Progenitor cell of endocrine pancreas (in vitro differentiated cells): ENCODE measurements at regions not wholly inside any gene's neighbourhood (a gene's known extent, or its start where the extent isn't known, plus 50 kb on each side); places are given as distances from the start of the nearest gene placed in this dataset.

Experiments
- DNase-seq: peaks from one replicate; pipeline ENCODE4 v3.0.0; 2021; ENCODE audit warnings: low spot score; ENCODE audit not compliant: unreplicated experiment
- H3K27ac Mint-ChIP-seq: 2 replicates; pipeline ENCODE4 v1.8.0; 2021; ENCODE audit warnings: mild to moderate bottlenecking, moderate library complexity, mixed read lengths
- H3K27me3 Mint-ChIP-seq: 2 replicates; pipeline ENCODE4 v1.8.0; 2021; ENCODE audit warnings: mixed read lengths
- H3K36me3 Mint-ChIP-seq: 2 replicates; pipeline ENCODE4 v1.8.0; 2022; ENCODE audit warnings: mixed read lengths; ENCODE audit not compliant: insufficient read depth
- H3K4me1 Mint-ChIP-seq: 2 replicates; pipeline ENCODE4 v1.8.0; 2021; ENCODE audit warnings: low read depth, mixed read lengths
- H3K4me3 Mint-ChIP-seq: 2 replicates; pipeline ENCODE4 v1.8.0; 2021; ENCODE audit warnings: low read depth, mild to moderate bottlenecking, moderate library complexity, mixed read lengths
- H3K9me3 Mint-ChIP-seq: 2 replicates; pipeline ENCODE4 v1.8.0; 2021; ENCODE audit warnings: low read depth, mixed read lengths
- TF ChIP-seq, protein P1 (sequence below): fragments of 200-600 bp; sonication (generic); IDR thresholded peaks from one replicate; pipeline ENCODE4 v1.5.0; 2021; ENCODE audit warnings: antibody characterized with exemption, mild to moderate bottlenecking; ENCODE audit not compliant: unreplicated experiment

DNA sequence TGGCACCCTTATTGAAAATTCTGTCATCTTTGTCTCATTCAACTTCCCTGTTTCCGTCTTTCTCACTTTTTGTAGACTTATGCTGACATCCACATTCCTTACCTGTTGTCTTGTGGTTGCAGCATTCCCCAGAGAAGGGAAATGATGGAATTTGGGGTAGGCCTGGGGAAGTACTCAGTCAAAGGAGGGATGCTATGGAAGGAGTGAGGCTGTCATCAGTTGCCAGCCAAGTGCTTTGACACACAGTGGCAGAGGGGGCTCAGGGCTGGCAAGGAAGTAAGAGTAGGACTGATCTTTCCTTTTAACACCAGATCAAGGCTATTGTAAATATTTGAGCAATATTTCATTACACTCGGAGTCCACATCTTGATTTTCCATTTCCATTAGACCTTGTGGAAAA is 64.4 kb downstream of the RPLP1 start:
- H3K27ac Mint-ChIP-seq: no peak overlapping the region
- no peaks in the 10 kb centered on the region for H3K9me3 Mint-ChIP-seq
- H3K27me3 Mint-ChIP-seq: peaks cover 63% of the 10 kb centered on the region
- H3K4me3 Mint-ChIP-seq: no peak overlapping the region
- no peaks in the 10 kb centered on the region for H3K4me1 Mint-ChIP-seq
- no peaks in the 10 kb centered on the region for H3K36me3 Mint-ChIP-seq
- DNase-seq: no peak
- TF ChIP-seq, protein P1, sequence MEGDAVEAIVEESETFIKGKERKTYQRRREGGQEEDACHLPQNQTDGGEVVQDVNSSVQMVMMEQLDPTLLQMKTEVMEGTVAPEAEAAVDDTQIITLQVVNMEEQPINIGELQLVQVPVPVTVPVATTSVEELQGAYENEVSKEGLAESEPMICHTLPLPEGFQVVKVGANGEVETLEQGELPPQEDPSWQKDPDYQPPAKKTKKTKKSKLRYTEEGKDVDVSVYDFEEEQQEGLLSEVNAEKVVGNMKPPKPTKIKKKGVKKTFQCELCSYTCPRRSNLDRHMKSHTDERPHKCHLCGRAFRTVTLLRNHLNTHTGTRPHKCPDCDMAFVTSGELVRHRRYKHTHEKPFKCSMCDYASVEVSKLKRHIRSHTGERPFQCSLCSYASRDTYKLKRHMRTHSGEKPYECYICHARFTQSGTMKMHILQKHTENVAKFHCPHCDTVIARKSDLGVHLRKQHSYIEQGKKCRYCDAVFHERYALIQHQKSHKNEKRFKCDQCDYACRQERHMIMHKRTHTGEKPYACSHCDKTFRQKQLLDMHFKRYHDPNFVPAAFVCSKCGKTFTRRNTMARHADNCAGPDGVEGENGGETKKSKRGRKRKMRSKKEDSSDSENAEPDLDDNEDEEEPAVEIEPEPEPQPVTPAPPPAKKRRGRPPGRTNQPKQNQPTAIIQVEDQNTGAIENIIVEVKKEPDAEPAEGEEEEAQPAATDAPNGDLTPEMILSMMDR: no peak

DNA sequence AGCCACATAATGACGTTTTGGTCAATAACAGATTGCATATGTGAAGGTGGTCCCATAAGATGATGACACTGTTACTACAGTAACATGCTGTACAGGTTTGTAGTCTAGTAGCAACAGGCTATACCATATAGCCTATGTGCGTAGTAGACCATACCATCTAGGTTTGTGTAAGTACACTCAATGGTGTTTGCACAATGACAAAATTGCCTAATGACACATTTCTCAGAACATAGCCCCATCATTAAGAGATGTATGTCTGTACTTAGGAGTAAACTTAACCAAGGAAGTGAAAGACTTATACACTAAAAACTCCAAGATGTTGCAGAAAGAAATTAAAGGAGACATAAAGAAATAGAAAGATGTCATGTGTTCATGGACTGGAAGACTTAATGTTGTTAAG is 66.2 kb downstream of the RPLP1 start:
- Mint-ChIP-seq H3K9me3 (no peaks in the 10 kb centered on the region), H3K4me3 (no peak overlapping the region), H3K27ac (no peak overlapping the region), H3K27me3 (peaks cover 57% of the 10 kb centered on the region), H3K36me3 (no peaks in the 10 kb centered on the region), H3K4me1 (peaks cover 6% of the 10 kb centered on the region)
- TF ChIP-seq, protein P1: no peak
- DNase-seq: no peak

GRCh38 chr15:69520067-69520466 is 67.4 kb downstream of the RPLP1 start:
- H3K4me3 Mint-ChIP-seq: no peak overlapping the region
- H3K27ac Mint-ChIP-seq: no peak overlapping the region
- peaks cover 55% of the 10 kb centered on the region for H3K27me3 Mint-ChIP-seq
- no peaks in the 10 kb centered on the region for H3K36me3 Mint-ChIP-seq
- peaks cover 19% of the 10 kb centered on the region for H3K4me1 Mint-ChIP-seq
- no peaks in the 10 kb centered on the region for H3K9me3 Mint-ChIP-seq
- no peak for DNase-seq
- TF ChIP-seq, protein P1: no peak

GRCh38 chr15:69522361-69522760 is 69.7 kb downstream of the RPLP1 start:
- DNase-seq: no peak
- H3K9me3 Mint-ChIP-seq: no peaks in the 10 kb centered on the region
- peaks cover 22% of the 10 kb centered on the region for H3K4me1 Mint-ChIP-seq
- peaks cover 63% of the 10 kb centered on the region for H3K27me3 Mint-ChIP-seq
- no peak overlapping the region for H3K4me3 Mint-ChIP-seq
- TF ChIP-seq, protein P1: no peak
- H3K27ac Mint-ChIP-seq: no peak overlapping the region
- no peaks in the 10 kb centered on the region for H3K36me3 Mint-ChIP-seq

DNA sequence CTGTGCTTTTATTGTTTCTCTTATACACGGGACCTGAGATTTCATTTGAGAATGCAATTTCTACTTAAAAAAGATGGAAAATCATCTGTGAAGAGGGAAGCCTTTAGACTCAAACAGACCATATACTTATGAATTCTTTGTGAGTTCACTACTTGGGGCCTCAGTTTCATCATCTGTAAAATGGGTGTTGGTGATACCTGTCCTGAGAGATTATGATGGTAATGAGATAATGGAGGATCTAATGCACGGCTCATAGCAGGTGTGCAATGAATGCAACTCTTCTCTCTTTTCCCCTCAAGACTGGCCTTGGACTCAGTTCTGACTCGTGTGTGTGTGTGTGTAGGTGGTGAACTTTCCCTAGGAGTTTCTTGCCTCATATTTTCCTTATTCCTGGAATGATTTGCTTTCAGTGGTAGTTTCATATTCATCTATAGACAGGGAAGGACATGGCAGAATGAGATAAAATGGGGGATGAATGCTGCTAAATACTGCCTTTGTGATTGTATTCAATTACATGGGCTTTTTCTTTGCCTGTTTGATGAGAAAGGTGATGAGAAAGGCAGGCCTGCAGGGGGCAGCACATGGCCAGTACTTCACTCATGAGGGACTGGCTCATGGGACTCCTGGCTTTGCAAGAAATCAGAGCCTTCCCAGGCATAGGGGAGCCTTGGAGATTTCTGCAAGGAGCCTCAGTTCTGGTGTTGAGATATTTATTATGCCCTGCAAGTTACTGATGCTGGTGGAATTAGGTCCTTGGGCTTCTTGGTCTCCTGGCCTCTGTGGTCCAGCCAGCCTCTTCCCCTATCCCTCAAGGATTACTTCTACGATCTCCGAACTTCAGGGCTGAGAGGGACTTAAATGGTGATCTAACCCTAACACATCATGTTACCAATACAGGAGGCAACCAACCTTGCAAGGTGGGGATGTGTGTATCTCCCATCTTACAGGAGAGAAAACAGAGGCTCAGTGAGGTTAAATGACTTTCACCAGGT is 70.7 kb downstream of the RPLP1 start:
- TF ChIP-seq, protein P1: peak; percentile 91
- no peak overlapping the region for H3K4me3 Mint-ChIP-seq
- no peaks in the 10 kb centered on the region for H3K36me3 Mint-ChIP-seq
- peaks cover 67% of the 10 kb centered on the region for H3K27me3 Mint-ChIP-seq
- peak; percentile 81 for DNase-seq
- peaks cover 22% of the 10 kb centered on the region for H3K4me1 Mint-ChIP-seq
- no peaks in the 10 kb centered on the region for H3K9me3 Mint-ChIP-seq
- H3K27ac Mint-ChIP-seq: no peak overlapping the region
